K562 (cell line): ENCODE measurements at regions not wholly inside any gene's neighbourhood (a gene's known extent, or its start where the extent isn't known, plus 50 kb on each side); places are given as distances from the start of the nearest gene placed in this dataset.

ENCODE experiments used
- CC2D1A ChIP-seq: fragments of 450-650 bp; IDR thresholded peaks from 2 replicates; pipeline ENCODE4 v1.6.1; 2017; ENCODE audit warnings: mild to moderate bottlenecking
- FUS ChIP-seq: fragments of 200-400 bp; formaldehyde crosslinking; optimal IDR thresholded peaks from 2 replicates; pipeline ENCODE3; 2017; ENCODE audit warnings: low read depth, low read length
- KDM1A ChIP-seq, 2 experiments: fragments of 450-650 bp; IDR thresholded peaks; 2 replicates each; pipeline ENCODE4 v1.6.1; 2016; ENCODE audit warnings: mild to moderate bottlenecking in 2 of 2
- NCOA2 ChIP-seq, 2 experiments: fragments of 450-650 bp; IDR thresholded peaks; 2 replicates each; pipeline ENCODE4 v1.6.1; 2018; ENCODE audit warnings: mild to moderate bottlenecking in 2 of 2, moderate library complexity in 1 of 2; ENCODE audit not compliant: partially characterized antibody in 2 of 2
- PHF8 ChIP-seq: fragments of 200-600 bp; sonication (generic); IDR thresholded peaks from 2 replicates; pipeline ENCODE4 v1.6.1; 2012; ENCODE audit warnings: mixed run types, mild to moderate bottlenecking, inconsistent platforms, low read length, moderate library complexity, borderline replicate concordance
- POLR2G ChIP-seq: fragments of 200-400 bp; formaldehyde crosslinking; IDR thresholded peaks from 2 replicates; pipeline ENCODE4 v1.6.1; 2017; ENCODE audit warnings: low read depth, mild to moderate bottlenecking, antibody characterized with exemption, low read length, moderate library complexity
- POLR2H ChIP-seq: IDR thresholded peaks from 2 replicates; pipeline ENCODE4 v1.6.1; 2016; ENCODE audit warnings: missing genetic modification characterization, low read depth, mild to moderate bottlenecking, control low read depth, missing compliant biosample characterization, moderate library complexity
- TAF1 ChIP-seq: IDR thresholded peaks from 2 replicates; pipeline ENCODE4 v1.6.1; 2011; ENCODE audit warnings: mild to moderate bottlenecking, low read length, moderate library complexity; ENCODE audit not compliant: insufficient read depth, control insufficient read depth, severe bottlenecking; ENCODE audit errors: extremely low read depth
- YY1 ChIP-seq, 3 experiments: IDR thresholded peaks; 2 replicates each; pipeline ENCODE4 v1.6.1; 2011; ENCODE audit warnings: low read length in 2 of 3, mild to moderate bottlenecking in 2 of 3, moderate library complexity in 2 of 3, borderline replicate concordance in 1 of 3, control low read depth in 1 of 3, low read depth in 1 of 3; ENCODE audit not compliant: insufficient read depth in 3 of 3, insufficient replicate concordance in 2 of 3, control insufficient read depth in 1 of 3, insufficient read length in 1 of 3; ENCODE audit errors: extremely low read depth in 1 of 3
- ZNF197 ChIP-seq: fragments of 200-800 bp; sonication (Bioruptor generic); IDR thresholded peaks from 2 replicates; pipeline ENCODE4 v1.6.1; 2016; ENCODE audit warnings: low read depth, missing genetic modification characterization, missing compliant biosample characterization
- ZNF316 ChIP-seq: fragments of 450-650 bp; IDR thresholded peaks from 2 replicates; pipeline ENCODE4 v1.6.1; 2016
- TF ChIP-seq, protein P1 (sequence below): fragments of 200-800 bp; sonication (Bioruptor generic); IDR thresholded peaks from 2 replicates; pipeline ENCODE4 v1.6.1; 2017; ENCODE audit warnings: missing genetic modification characterization, missing compliant biosample characterization
- TF ChIP-seq, protein P2 (sequence below): fragments of 450-650 bp; IDR thresholded peaks from 2 replicates; pipeline ENCODE4 v1.6.1; 2016; ENCODE audit warnings: mild to moderate bottlenecking
- TF ChIP-seq, protein P3 (sequence below): fragments of 200-800 bp; sonication (Bioruptor generic); IDR thresholded peaks from 2 replicates; pipeline ENCODE4 v1.6.1; 2016; ENCODE audit warnings: missing genetic modification characterization, missing compliant biosample characterization
- TF ChIP-seq, protein P4 (sequence below), 2 experiments: fragments of 450-650 bp in 1 of 2; sonication (generic) in 1 of 2; formaldehyde crosslinking in 1 of 2; IDR thresholded peaks in 1 of 2; conservative IDR thresholded peaks in 1 of 2; 2 replicates each; pipeline versions ENCODE4 v1.6.1 to v1.8.1; 2016 to 2023; ENCODE audit warnings: mild to moderate bottlenecking in 2 of 2, moderate library complexity in 2 of 2, inconsistent platforms in 1 of 2, missing genetic modification reagents in 1 of 2

DNA sequence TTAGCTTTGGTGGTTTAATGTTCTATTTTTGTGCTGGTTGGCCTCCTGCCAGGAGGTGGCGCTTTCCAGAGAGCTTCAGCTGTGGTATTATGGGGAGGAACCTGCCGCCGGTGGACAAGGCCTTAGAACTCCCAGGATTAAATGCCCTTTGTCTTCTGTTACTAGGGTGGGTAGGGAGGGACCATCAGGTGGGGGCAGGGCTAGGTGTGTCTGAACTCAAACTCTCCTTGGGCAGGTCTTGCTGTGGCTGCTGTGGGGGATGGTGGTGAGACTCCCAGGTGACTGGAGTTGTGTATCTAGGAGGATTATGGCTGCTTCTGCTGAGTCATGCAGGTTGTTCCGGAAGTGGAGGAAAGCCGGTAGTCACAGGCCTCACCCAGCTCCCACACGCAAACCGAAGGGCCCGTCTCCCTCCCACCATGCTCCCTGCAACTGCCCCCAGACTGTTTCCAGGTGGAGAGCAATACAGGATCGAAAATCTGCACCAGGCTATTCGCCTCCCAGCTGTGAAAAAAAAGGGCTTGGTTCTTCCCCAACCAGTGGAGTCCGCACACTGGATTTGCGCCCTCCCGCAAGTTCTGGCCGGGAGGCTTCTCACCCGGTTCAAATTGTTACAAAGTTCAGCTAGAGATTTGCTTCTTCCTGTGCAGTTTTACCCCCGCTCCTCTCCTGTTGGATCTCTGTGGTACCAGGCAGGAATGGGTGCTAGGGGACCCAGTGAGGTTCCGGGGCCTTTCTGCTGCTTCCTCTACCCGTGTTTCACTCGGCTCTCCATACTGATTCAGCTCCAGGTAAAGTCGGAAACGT lies 220.5 kb downstream of the CENPF start (continued):
- TF ChIP-seq ZNF197 (CRISPR knock-in tag) (no peak), KDM1A (IDR thresholded peaks at IDR 0.05) (no peak), CC2D1A (peak; percentile 47; the same call in 1 of the 2 replicates), NCOA2 (IDR thresholded peaks at IDR 0.05; ENCODE audit: partially characterized antibody in 2 of 2) (no peak), POLR2G (peak; percentile 60), YY1 (IDR thresholded peaks at IDR 0.05; ENCODE audit: borderline replicate concordance in 1 of 3, control insufficient read depth in 1 of 3, extremely low read depth in 1 of 3, insufficient read depth in 3 of 3, insufficient read length in 1 of 3, insufficient replicate concordance in 2 of 3, low read depth in 1 of 3, low read length in 2 of 3) (peak in 1 of 3 experiments; percentile 60), FUS (no peak), PHF8 (peak; percentile 46; the same call in 1 of the 2 replicates), POLR2H (tag) (peak; percentile 60), ZNF316 (peak; percentile 86), TAF1 (peak; percentile 46)
- TF ChIP-seq, protein P1, sequence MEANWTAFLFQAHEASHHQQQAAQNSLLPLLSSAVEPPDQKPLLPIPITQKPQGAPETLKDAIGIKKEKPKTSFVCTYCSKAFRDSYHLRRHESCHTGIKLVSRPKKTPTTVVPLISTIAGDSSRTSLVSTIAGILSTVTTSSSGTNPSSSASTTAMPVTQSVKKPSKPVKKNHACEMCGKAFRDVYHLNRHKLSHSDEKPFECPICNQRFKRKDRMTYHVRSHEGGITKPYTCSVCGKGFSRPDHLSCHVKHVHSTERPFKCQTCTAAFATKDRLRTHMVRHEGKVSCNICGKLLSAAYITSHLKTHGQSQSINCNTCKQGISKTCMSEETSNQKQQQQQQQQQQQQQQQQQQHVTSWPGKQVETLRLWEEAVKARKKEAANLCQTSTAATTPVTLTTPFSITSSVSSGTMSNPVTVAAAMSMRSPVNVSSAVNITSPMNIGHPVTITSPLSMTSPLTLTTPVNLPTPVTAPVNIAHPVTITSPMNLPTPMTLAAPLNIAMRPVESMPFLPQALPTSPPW (CRISPR knock-in tag), result peak; percentile 5; the same call in 1 of the 2 replicates
- TF ChIP-seq, protein P2, sequence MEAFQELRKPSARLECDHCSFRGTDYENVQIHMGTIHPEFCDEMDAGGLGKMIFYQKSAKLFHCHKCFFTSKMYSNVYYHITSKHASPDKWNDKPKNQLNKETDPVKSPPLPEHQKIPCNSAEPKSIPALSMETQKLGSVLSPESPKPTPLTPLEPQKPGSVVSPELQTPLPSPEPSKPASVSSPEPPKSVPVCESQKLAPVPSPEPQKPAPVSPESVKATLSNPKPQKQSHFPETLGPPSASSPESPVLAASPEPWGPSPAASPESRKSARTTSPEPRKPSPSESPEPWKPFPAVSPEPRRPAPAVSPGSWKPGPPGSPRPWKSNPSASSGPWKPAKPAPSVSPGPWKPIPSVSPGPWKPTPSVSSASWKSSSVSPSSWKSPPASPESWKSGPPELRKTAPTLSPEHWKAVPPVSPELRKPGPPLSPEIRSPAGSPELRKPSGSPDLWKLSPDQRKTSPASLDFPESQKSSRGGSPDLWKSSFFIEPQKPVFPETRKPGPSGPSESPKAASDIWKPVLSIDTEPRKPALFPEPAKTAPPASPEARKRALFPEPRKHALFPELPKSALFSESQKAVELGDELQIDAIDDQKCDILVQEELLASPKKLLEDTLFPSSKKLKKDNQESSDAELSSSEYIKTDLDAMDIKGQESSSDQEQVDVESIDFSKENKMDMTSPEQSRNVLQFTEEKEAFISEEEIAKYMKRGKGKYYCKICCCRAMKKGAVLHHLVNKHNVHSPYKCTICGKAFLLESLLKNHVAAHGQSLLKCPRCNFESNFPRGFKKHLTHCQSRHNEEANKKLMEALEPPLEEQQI, result peak; percentile 40; the same call in 1 of the 2 replicates
- TF ChIP-seq, protein P3, sequence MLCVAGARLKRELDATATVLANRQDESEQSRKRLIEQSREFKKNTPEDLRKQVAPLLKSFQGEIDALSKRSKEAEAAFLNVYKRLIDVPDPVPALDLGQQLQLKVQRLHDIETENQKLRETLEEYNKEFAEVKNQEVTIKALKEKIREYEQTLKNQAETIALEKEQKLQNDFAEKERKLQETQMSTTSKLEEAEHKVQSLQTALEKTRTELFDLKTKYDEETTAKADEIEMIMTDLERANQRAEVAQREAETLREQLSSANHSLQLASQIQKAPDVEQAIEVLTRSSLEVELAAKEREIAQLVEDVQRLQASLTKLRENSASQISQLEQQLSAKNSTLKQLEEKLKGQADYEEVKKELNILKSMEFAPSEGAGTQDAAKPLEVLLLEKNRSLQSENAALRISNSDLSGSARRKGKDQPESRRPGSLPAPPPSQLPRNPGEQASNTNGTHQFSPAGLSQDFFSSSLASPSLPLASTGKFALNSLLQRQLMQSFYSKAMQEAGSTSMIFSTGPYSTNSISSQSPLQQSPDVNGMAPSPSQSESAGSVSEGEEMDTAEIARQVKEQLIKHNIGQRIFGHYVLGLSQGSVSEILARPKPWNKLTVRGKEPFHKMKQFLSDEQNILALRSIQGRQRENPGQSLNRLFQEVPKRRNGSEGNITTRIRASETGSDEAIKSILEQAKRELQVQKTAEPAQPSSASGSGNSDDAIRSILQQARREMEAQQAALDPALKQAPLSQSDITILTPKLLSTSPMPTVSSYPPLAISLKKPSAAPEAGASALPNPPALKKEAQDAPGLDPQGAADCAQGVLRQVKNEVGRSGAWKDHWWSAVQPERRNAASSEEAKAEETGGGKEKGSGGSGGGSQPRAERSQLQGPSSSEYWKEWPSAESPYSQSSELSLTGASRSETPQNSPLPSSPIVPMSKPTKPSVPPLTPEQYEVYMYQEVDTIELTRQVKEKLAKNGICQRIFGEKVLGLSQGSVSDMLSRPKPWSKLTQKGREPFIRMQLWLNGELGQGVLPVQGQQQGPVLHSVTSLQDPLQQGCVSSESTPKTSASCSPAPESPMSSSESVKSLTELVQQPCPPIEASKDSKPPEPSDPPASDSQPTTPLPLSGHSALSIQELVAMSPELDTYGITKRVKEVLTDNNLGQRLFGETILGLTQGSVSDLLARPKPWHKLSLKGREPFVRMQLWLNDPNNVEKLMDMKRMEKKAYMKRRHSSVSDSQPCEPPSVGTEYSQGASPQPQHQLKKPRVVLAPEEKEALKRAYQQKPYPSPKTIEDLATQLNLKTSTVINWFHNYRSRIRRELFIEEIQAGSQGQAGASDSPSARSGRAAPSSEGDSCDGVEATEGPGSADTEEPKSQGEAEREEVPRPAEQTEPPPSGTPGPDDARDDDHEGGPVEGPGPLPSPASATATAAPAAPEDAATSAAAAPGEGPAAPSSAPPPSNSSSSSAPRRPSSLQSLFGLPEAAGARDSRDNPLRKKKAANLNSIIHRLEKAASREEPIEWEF, result no peak
- TF ChIP-seq, protein P4, sequence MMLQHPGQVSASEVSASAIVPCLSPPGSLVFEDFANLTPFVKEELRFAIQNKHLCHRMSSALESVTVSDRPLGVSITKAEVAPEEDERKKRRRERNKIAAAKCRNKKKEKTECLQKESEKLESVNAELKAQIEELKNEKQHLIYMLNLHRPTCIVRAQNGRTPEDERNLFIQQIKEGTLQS (IDR thresholded peaks at IDR 0.05), result 0 out of 2 replicates have a peak, but pooled peaks have one; percentile 25
- TF ChIP-seq, protein P4 (CRISPR knock-in tag; conservative IDR thresholded peaks at IDR 0.05), result no peak
